SK-N-SH (cell line): ENCODE measurements at regions not wholly inside any gene's neighbourhood (a gene's known extent, or its start where the extent isn't known, plus 50 kb on each side); places are given as distances from the start of the nearest gene placed in this dataset.

Experiments
- EZH2phosphoT487 ChIP-seq: fragments of 200-600 bp; sonication (generic); IDR thresholded peaks from 2 replicates; pipeline ENCODE4 v1.6.1; 2017; ENCODE audit warnings: low read depth, mixed run types, mild to moderate bottlenecking, antibody characterized with exemption, moderate library complexity, borderline replicate concordance
- FOSL2 ChIP-seq: IDR thresholded peaks from 2 replicates; pipeline ENCODE4 v1.4.0; 2012; ENCODE audit warnings: low read depth, mild to moderate bottlenecking, moderate library complexity, borderline replicate concordance
- JUND ChIP-seq: IDR thresholded peaks from 2 replicates; pipeline ENCODE4 v1.4.0; 2012
- NRF1 ChIP-seq: IDR thresholded peaks from 2 replicates; pipeline ENCODE4 v1.6.1; 2012; ENCODE audit warnings: low read depth, mild to moderate bottlenecking, low read length
- POLR2AphosphoS5 ChIP-seq: IDR thresholded peaks from 2 replicates; pipeline ENCODE4 v1.6.1; 2012; ENCODE audit warnings: low read depth, low read length
- RXRA ChIP-seq: IDR thresholded peaks from 2 replicates; pipeline ENCODE4 v1.4.0; 2012; ENCODE audit warnings: low read depth, mild to moderate bottlenecking, borderline replicate concordance
- TAF1 ChIP-seq: IDR thresholded peaks from 2 replicates; pipeline ENCODE4 v1.6.1; 2012; ENCODE audit warnings: low read depth, mild to moderate bottlenecking, low read length, moderate library complexity, borderline replicate concordance
- TF ChIP-seq, protein P1 (sequence below): fragments of 200-600 bp; sonication (generic); IDR thresholded peaks from 2 replicates; pipeline ENCODE4 v1.6.1; 2017; ENCODE audit warnings: antibody characterized with exemption, mild to moderate bottlenecking, moderate library complexity
- TF ChIP-seq, protein P2 (sequence below): IDR thresholded peaks from 2 replicates; pipeline ENCODE4 v1.4.0; 2012; ENCODE audit warnings: low read depth, borderline replicate concordance
- TF ChIP-seq, protein P3 (sequence below): IDR thresholded peaks from 2 replicates; pipeline ENCODE4; 2012

DNA sequence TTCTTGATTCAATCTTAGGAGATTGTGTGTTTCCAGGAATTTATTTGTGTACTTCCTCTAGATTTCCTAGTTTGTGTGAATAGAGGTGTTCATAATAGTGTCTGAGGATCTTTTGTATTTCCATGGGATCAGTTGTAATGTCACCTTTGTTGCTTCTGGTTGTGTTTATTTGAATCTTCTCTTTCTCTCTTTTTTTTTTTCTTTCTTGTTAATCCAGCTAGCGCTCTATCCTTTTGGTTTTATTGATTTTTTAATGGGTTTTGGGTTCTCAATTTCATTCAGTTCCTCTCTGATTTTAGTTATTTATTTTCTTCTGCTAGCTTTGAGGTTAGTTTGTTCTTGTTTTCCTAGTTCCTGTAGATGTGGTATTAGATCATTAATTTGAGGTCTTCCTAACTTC is 242.5 kb downstream of the SEC23A start:
- TF ChIP-seq, protein P1, sequence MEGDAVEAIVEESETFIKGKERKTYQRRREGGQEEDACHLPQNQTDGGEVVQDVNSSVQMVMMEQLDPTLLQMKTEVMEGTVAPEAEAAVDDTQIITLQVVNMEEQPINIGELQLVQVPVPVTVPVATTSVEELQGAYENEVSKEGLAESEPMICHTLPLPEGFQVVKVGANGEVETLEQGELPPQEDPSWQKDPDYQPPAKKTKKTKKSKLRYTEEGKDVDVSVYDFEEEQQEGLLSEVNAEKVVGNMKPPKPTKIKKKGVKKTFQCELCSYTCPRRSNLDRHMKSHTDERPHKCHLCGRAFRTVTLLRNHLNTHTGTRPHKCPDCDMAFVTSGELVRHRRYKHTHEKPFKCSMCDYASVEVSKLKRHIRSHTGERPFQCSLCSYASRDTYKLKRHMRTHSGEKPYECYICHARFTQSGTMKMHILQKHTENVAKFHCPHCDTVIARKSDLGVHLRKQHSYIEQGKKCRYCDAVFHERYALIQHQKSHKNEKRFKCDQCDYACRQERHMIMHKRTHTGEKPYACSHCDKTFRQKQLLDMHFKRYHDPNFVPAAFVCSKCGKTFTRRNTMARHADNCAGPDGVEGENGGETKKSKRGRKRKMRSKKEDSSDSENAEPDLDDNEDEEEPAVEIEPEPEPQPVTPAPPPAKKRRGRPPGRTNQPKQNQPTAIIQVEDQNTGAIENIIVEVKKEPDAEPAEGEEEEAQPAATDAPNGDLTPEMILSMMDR = no peak
- no peak for TF ChIP-seq JUND
- no peak for TF ChIP-seq TAF1
- no peak for TF ChIP-seq RXRA
- TF ChIP-seq POLR2AphosphoS5 = no peak
- TF ChIP-seq, protein P2, sequence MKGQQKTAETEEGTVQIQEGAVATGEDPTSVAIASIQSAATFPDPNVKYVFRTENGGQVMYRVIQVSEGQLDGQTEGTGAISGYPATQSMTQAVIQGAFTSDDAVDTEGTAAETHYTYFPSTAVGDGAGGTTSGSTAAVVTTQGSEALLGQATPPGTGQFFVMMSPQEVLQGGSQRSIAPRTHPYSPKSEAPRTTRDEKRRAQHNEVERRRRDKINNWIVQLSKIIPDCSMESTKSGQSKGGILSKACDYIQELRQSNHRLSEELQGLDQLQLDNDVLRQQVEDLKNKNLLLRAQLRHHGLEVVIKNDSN = no peak
- no peak for TF ChIP-seq FOSL2
- no peak for TF ChIP-seq NRF1
- TF ChIP-seq EZH2phosphoT487 = no peak
- TF ChIP-seq, protein P3, sequence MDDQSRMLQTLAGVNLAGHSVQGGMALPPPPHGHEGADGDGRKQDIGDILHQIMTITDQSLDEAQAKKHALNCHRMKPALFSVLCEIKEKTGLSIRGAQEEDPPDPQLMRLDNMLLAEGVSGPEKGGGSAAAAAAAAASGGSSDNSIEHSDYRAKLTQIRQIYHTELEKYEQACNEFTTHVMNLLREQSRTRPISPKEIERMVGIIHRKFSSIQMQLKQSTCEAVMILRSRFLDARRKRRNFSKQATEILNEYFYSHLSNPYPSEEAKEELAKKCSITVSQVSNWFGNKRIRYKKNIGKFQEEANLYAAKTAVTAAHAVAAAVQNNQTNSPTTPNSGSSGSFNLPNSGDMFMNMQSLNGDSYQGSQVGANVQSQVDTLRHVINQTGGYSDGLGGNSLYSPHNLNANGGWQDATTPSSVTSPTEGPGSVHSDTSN = no peak
